ENCODE measurements at regions not wholly inside any gene's neighbourhood (a gene's known extent, or its start where the extent isn't known, plus 50 kb on each side); places are given as distances from the start of the nearest gene placed in this dataset.

GRCh38 chr10:56551037-56551436 is 190.0 kb upstream of the ZWINT start:
- TF ChIP-seq REST (IDR thresholded peaks at IDR 0.05; ENCODE audit: unreplicated experiment) (no peak), EZH2 (IDR thresholded peaks at IDR 0.05; ENCODE audit: low read depth, unreplicated experiment) (no peak), CREB1 (CRISPR knock-in tag; IDR thresholded peaks at IDR 0.05; ENCODE audit: low read depth) (no peak), CTCF (conservative IDR thresholded peaks at IDR 0.05; ENCODE audit: low read depth in 2 of 2) (no peak), POLR2AphosphoS5 (IDR thresholded peaks at IDR 0.05; ENCODE audit: low read depth) (no peak), JUNB (IDR thresholded peaks at IDR 0.05; ENCODE audit: unreplicated experiment) (no peak), EZH2phosphoT487 (IDR thresholded peaks at IDR 0.05; ENCODE audit: unreplicated experiment) (no peak), NANOG (IDR thresholded peaks at IDR 0.05; ENCODE audit: borderline replicate concordance) (no peak), ETS1 (IDR thresholded peaks at IDR 0.05) (no peak), ZNF114 (CRISPR knock-in tag; IDR thresholded peaks at IDR 0.05) (no peak), STAT1 (IDR thresholded peaks at IDR 0.05; ENCODE audit: unreplicated experiment) (no peak)
- TF ChIP-seq, protein P1, sequence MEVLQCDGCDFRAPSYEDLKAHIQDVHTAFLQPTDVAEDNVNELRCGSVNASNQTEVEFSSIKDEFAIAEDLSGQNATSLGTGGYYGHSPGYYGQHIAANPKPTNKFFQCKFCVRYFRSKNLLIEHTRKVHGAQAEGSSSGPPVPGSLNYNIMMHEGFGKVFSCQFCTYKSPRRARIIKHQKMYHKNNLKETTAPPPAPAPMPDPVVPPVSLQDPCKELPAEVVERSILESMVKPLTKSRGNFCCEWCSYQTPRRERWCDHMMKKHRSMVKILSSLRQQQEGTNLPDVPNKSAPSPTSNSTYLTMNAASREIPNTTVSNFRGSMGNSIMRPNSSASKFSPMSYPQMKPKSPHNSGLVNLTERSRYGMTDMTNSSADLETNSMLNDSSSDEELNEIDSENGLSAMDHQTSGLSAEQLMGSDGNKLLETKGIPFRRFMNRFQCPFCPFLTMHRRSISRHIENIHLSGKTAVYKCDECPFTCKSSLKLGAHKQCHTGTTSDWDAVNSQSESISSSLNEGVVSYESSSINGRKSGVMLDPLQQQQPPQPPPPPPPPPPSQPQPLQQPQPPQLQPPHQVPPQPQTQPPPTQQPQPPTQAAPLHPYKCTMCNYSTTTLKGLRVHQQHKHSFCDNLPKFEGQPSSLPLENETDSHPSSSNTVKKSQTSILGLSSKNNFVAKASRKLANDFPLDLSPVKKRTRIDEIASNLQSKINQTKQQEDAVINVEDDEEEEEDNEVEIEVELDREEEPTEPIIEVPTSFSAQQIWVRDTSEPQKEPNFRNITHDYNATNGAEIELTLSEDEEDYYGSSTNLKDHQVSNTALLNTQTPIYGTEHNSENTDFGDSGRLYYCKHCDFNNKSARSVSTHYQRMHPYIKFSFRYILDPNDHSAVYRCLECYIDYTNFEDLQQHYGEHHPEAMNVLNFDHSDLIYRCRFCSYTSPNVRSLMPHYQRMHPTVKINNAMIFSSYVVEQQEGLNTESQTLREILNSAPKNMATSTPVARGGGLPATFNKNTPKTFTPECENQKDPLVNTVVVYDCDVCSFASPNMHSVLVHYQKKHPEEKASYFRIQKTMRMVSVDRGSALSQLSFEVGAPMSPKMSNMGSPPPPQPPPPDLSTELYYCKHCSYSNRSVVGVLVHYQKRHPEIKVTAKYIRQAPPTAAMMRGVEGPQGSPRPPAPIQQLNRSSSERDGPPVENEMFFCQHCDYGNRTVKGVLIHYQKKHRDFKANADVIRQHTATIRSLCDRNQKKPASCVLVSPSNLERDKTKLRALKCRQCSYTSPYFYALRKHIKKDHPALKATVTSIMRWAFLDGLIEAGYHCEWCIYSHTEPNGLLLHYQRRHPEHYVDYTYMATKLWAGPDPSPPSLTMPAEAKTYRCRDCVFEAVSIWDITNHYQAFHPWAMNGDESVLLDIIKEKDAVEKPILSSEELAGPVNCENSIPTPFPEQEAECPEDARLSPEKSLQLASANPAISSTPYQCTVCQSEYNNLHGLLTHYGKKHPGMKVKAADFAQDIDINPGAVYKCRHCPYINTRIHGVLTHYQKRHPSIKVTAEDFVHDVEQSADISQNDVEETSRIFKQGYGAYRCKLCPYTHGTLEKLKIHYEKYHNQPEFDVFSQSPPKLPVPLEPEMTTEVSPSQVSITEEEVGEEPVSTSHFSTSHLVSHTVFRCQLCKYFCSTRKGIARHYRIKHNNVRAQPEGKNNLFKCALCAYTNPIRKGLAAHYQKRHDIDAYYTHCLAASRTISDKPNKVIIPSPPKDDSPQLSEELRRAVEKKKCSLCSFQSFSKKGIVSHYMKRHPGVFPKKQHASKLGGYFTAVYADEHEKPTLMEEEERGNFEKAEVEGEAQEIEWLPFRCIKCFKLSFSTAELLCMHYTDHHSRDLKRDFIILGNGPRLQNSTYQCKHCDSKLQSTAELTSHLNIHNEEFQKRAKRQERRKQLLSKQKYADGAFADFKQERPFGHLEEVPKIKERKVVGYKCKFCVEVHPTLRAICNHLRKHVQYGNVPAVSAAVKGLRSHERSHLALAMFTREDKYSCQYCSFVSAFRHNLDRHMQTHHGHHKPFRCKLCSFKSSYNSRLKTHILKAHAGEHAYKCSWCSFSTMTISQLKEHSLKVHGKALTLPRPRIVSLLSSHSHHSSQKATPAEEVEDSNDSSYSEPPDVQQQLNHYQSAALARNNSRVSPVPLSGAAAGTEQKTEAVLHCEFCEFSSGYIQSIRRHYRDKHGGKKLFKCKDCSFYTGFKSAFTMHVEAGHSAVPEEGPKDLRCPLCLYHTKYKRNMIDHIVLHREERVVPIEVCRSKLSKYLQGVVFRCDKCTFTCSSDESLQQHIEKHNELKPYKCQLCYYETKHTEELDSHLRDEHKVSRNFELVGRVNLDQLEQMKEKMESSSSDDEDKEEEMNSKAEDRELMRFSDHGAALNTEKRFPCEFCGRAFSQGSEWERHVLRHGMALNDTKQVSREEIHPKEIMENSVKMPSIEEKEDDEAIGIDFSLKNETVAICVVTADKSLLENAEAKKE (CRISPR knock-in tag; IDR thresholded peaks at IDR 0.05) = no peak
